GM12874 (cell line): ENCODE measurements at regions not wholly inside any gene's neighbourhood (a gene's known extent, or its start where the extent isn't known, plus 50 kb on each side); places are given as distances from the start of the nearest gene placed in this dataset.

ENCODE experiments used
- CTCF ChIP-seq: IDR thresholded peaks from 2 replicates; pipeline ENCODE4 v1.5.1; 2011; ENCODE audit warnings: low read depth, mild to moderate bottlenecking, control low read depth, low read length, moderate library complexity; ENCODE audit not compliant: insufficient read depth

DNA sequence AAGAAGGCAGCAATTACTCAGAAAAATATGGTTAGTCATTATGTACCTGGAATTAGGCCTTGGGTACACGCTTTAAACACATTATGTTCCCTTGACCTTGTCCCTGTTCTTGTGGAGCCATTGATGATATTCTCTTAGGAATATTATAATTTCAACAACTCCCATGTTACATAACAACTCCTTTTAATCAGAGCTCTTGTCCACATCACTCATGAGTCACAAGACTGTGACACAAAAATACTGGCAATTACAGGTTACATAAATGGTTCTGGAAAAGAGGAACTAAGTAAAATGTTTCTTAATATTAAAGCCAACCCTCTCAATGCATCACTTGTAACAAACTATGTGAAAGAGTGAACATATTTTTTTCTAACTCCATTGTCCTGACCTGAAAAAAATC, 143.8 kb upstream of the PCLO start:
- no peak for TF ChIP-seq CTCF

DNA sequence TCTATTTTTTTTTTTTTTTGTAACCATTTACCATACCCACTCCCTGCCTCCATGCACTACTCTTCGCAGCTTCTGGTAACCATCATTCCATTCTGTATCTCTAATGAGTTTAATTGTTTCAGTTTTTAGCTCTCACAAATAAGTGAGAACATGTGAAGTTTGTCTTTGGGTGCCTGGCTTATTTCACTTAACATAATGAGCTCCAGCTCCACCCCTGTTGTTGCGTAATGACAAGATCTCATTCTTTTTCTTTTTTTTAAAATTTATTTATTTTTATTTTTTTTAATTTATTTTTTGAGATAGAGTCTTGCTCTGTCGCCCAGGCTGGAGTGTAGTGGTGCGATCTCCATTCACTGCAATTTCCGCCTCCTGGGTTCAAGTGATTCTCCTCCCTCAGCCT, 142.3 kb upstream of the PCLO start:
- TF ChIP-seq CTCF: no peak

- TF ChIP-seq CTCF: no peak
Observed at GRCh38 chr7:83301416-83301815, 138.7 kb upstream of the PCLO start.

DNA sequence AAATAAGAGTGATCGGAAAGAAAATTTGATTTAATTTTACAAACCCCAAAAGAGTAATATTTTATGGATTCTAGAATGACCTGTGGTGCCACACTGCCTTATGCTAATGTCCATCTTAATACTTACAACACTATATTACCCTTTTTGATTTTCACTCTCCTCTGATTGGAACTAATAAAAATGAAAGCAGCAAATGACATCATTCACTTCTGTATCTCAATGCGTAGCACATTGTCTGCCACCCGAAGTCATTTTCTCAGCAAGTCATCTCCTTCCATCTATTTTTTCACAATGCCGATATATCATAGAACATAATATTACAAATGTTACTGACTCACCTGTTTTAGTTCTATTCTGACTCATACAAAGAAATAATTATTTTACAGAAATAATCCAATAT, 127.5 kb upstream of the PCLO start:
- no peak for TF ChIP-seq CTCF

GRCh38 chr7:83289419-83289993, 126.8 kb upstream of the PCLO start:
- no peak for TF ChIP-seq CTCF

GRCh38 chr7:83280671-83281070, 118.0 kb upstream of the PCLO start:
- no peak for TF ChIP-seq CTCF

DNA sequence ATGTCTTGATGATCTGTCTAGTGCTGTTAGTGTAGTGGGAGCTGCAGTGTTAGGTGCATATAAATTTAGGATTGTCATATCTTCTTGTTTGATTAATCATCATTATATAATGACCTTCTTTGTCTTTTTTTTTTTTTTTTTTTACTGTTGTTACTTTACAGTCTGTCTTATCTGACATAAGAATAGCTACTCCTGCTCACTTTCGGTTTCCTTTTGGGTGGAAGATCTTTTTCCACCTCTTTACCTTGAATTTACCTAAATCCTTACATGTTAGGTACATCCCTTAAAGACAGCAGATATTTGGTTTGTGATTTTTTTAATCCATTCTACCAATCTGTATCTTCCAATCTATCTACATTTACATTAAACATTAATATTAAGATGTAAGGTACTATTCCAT, 113.6 kb upstream of the PCLO start:
- no peak for TF ChIP-seq CTCF
